GM21619 (cell line): ENCODE measurements at regions not wholly inside any gene's neighbourhood (a gene's known extent, or its start where the extent isn't known, plus 50 kb on each side); places are given as distances from the start of the nearest gene placed in this dataset.
"Not testable (repeated sequence)": the region's sequence is repeated elsewhere in the genome, so short reads cannot be mapped to it uniquely, and the experiment has no call there.

Experiments used
- ATAC-seq: cut with Tn5 transposase; IDR thresholded peaks from one replicate; pipeline ENCODE4 v1.9.1; 2021; ENCODE audit not compliant: unreplicated experiment

DNA sequence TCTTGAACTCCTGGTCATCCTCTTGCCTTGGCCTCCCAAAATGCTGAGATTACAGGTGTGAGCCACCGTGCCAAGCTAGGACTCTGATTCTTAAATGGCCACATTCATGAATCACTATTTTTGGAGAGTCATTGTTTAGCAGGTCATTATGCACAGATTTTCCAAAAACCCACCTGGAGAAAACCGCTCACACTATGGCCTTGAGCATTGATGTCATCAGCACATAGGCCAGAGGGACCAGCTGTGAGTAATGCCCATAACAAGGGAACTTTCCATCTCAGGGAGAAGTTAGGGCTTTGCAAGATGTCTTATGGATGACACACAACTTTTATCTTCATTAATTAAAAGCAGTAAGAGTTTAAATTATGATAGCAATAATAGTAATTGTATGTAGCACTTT is 86.4 kb upstream of the KIF5B start:
- no peak for ATAC-seq

DNA sequence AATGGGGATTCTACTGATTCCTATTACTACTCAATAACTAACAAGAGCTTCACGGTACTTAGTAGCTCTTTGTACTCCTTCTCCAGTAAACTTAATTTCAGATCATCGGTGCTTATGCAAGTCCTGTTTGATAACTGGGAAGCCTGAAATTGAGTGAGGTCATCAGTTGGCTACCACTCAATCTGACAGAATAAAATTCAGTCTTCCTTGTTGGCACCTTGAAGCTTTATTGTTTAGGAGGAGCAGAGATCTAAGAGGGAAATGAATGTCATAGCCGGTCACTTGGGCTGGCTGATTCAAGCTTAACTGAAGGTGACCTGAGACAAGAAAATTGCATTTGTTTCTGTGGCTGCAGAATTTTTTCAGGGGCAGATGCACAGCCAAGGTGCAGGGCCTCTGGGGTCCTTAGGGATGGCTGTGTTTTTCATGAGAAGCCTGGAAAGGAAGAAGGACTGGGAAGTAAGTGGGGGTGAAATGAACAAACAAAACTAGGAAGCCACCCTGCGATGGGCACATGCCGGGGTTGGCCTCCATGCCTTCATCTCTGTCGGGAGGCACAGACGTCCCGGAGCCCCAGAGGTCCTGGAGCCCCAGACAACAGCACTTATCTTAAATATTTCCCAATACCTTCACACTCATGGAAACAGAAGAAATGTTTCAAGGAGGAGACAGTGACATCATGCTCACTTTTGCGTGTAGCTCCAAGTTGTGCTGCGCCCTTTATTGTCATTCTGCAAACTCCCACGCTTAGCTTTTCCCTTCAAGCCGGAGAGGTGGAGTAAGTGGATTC is 85.0 kb upstream of the KIF5B start:
- ATAC-seq = no peak

- ATAC-seq = no peak
Observed at GRCh38 chr10:32140403-32140802, 84.2 kb upstream of the KIF5B start.

GRCh38 chr10:32139223-32140073 is 83.2 kb upstream of the KIF5B start:
- no peak for ATAC-seq

- not testable (repeated sequence) for ATAC-seq
Observed at GRCh38 chr10:32136927-32137326, 80.7 kb upstream of the KIF5B start.

GRCh38 chr10:32135796-32136195 is 79.6 kb upstream of the KIF5B start:
- ATAC-seq = not testable (repeated sequence)

- no peak for ATAC-seq
Observed at GRCh38 chr10:32132357-32132946, 76.2 kb upstream of the KIF5B start.

DNA sequence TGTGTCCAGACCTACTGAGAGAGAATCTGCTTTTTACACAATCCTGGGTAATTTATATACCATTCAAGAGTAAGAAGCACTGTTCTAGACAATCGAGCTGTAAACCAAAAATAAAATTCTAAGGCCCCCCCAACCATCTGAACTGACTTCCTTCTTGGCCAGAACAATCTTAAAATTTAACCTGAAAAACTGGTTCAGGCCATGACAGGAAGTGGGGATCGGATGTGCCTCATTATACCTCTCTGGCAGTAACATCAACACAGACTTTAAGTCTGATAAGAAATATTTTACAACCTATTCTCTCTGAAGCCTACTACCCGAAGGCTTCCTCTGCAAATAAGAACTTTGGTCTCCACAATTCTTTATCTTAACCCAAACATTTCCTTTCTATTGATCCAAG is 75.2 kb upstream of the KIF5B start:
- no peak for ATAC-seq

DNA sequence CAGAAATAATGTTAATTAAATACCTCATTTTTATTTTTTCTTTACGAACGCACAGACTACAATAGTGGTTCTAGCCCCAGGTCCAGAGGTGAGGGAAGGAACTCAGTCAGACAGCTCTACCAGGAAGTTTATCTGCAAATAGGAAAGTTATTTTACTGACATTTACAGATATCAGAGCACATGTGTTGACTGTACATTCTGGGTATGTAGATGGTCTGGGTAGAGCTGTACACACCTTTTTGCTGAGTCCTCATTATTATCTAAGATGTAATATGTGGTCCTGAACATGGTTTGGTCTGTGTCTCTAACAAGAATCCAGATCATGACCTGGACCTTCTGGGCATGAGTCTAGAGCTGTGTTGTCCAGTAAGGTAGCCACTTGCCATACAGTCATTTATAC is 74.6 kb upstream of the KIF5B start:
- no peak for ATAC-seq

GRCh38 chr10:32125023-32125422 is 68.8 kb upstream of the KIF5B start:
- ATAC-seq = no peak

DNA sequence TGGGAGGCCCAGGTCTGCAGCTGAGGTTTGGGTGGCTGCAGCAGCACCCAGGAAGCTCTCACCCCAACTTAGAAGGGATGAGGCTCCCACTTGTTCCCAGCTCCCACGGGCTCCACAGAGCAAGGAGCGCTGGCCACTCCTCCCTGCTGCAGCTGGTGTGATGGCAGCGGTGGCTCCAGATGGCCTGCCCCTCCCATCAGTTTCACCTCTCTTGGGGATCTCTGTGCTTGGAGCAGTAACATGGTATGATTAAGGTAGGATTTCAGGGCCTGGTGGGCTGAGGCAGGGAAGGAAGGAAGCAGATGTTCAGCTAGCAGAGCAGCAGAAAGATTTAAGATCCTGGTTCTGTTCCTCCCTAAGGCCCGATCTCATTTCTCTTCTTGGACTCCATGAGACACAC is 66.8 kb upstream of the KIF5B start:
- no peak for ATAC-seq

GRCh38 chr10:32121648-32122047 is 65.4 kb upstream of the KIF5B start:
- no peak for ATAC-seq

- no peak for ATAC-seq
Observed at GRCh38 chr10:32120147-32120546, 63.9 kb upstream of the KIF5B start.

- no peak for ATAC-seq
Observed at GRCh38 chr10:32114508-32114907, 58.3 kb upstream of the KIF5B start.

GRCh38 chr10:32112055-32112454 is 55.8 kb upstream of the KIF5B start:
- ATAC-seq = no peak

GRCh38 chr10:32111585-32111984 is 55.4 kb upstream of the KIF5B start:
- ATAC-seq = no peak

GRCh38 chr10:32110790-32111189 is 54.6 kb upstream of the KIF5B start:
- ATAC-seq = no peak

DNA sequence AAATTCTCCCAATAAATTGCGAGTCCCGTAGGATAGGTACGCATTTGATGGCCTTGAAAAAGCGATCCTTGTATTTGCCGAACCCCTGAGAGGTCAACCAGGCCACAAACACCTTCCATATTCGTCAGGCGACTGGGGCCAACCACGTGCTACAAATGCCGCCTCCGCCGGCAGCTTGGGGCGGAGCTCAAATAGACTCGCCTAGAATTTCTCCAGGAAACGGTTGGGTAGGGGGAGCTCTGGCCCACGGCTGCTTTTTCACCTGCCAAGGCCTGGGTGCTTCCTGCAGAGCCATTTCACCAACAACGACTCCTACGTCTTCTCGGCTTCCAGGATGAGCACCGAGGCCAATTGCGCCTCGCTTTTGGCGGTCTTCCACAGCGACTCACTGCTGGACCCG is 53.4 kb upstream of the KIF5B start:
- no peak for ATAC-seq
